NCI-H226 (cell line): ENCODE measurements at regions not wholly inside any gene's neighbourhood (a gene's known extent, or its start where the extent isn't known, plus 50 kb on each side); places are given as distances from the start of the nearest gene placed in this dataset.

Experiments used
- DNase-seq: peaks from one replicate; pipeline ENCODE4 v3.0.0-alpha.2; 2015

GRCh38 chr5:12854386-12854785 lies 950.1 kb upstream of the CTNND2 start:
- no peak for DNase-seq

- no peak for DNase-seq
These were observed 947.5 kb upstream of the CTNND2 start for GRCh38 chr5:12851761-12852160.

- no peak for DNase-seq
These were observed 944.5 kb upstream of the CTNND2 start for GRCh38 chr5:12848709-12849108.

- no peak for DNase-seq
These were observed 941.4 kb upstream of the CTNND2 start for GRCh38 chr5:12845549-12846159.

GRCh38 chr5:12840972-12841371 lies 936.7 kb upstream of the CTNND2 start:
- DNase-seq: no peak

- DNase-seq: no peak
These were observed 933.3 kb upstream of the CTNND2 start for GRCh38 chr5:12837592-12837991.

GRCh38 chr5:12825163-12825562 lies 920.9 kb upstream of the CTNND2 start:
- no peak for DNase-seq

GRCh38 chr5:12805165-12805698 lies 901.0 kb upstream of the CTNND2 start:
- DNase-seq: no peak

GRCh38 chr5:12799165-12799564 lies 894.9 kb upstream of the CTNND2 start:
- DNase-seq: no peak

GRCh38 chr5:12795333-12795663 lies 891.1 kb upstream of the CTNND2 start:
- no peak for DNase-seq

GRCh38 chr5:12794476-12795332 lies 890.5 kb upstream of the CTNND2 start:
- DNase-seq: no peak

- no peak for DNase-seq
These were observed 889.1 kb upstream of the CTNND2 start for GRCh38 chr5:12793373-12793772.

- no peak for DNase-seq
These were observed 876.3 kb upstream of the CTNND2 start for GRCh38 chr5:12780536-12780935.

GRCh38 chr5:12777342-12777741 lies 873.1 kb upstream of the CTNND2 start:
- peak; percentile 9 for DNase-seq

- peak; percentile 84 for DNase-seq
These were observed 868.0 kb upstream of the CTNND2 start for GRCh38 chr5:12772276-12772675.

GRCh38 chr5:12759377-12759776 lies 855.1 kb upstream of the CTNND2 start:
- DNase-seq: no peak

GRCh38 chr5:12757035-12757434 lies 852.8 kb upstream of the CTNND2 start:
- peak; percentile 28 for DNase-seq

- DNase-seq: no peak
These were observed 841.3 kb upstream of the CTNND2 start for GRCh38 chr5:12745537-12745936.

GRCh38 chr5:12743582-12743981 lies 839.3 kb upstream of the CTNND2 start:
- DNase-seq: no peak

- DNase-seq: no peak
These were observed 826.1 kb upstream of the CTNND2 start for GRCh38 chr5:12730354-12730753.

- no peak for DNase-seq
These were observed 812.4 kb upstream of the CTNND2 start for GRCh38 chr5:12716664-12717063.

- no peak for DNase-seq
These were observed 803.3 kb upstream of the CTNND2 start for GRCh38 chr5:12707560-12707959.

GRCh38 chr5:12704955-12705354 lies 800.7 kb upstream of the CTNND2 start:
- no peak for DNase-seq

- DNase-seq: no peak
These were observed 799.0 kb upstream of the CTNND2 start for GRCh38 chr5:12703254-12703653.
